ENCODE measurements at regions not wholly inside any gene's neighbourhood (a gene's known extent, or its start where the extent isn't known, plus 50 kb on each side); places are given as distances from the start of the nearest gene placed in this dataset.

- Histone ChIP-seq H3K9me3 (no peaks in the 10 kb centered on the region), H3K4me3 (ENCODE audit: low read depth, low read length) (no peak overlapping the region), H3K36me3 (no peaks in the 10 kb centered on the region), H3K27me3 (no peaks in the 10 kb centered on the region), H3K4me1 (no peaks in the 10 kb centered on the region)
- no peak for DNase-seq
- TF ChIP-seq CTCF (IDR thresholded peaks at IDR 0.05; ENCODE audit: low read depth, low read length) = no peak
Observed at GRCh38 chr4:140211693-140212092, 57.7 kb upstream of the MAML3 start.

GRCh38 chr4:140211161-140211560 is 57.2 kb upstream of the MAML3 start:
- Histone ChIP-seq H3K9me3 (no peaks in the 10 kb centered on the region), H3K4me1 (no peaks in the 10 kb centered on the region), H3K4me3 (ENCODE audit: low read depth, low read length) (no peak overlapping the region), H3K36me3 (no peaks in the 10 kb centered on the region), H3K27me3 (no peaks in the 10 kb centered on the region)
- TF ChIP-seq CTCF (IDR thresholded peaks at IDR 0.05; ENCODE audit: low read depth, low read length) = no peak
- no peak for DNase-seq

GRCh38 chr4:140208921-140209320 is 54.9 kb upstream of the MAML3 start:
- DNase-seq = no peak
- no peaks in the 10 kb centered on the region for H3K36me3 ChIP-seq
- no peaks in the 10 kb centered on the region for H3K27me3 ChIP-seq
- H3K4me3 ChIP-seq (ENCODE audit: low read depth, low read length) = no peak overlapping the region
- no peak for TF ChIP-seq CTCF (IDR thresholded peaks at IDR 0.05; ENCODE audit: low read depth, low read length)
- H3K4me1 ChIP-seq = no peaks in the 10 kb centered on the region
- H3K9me3 ChIP-seq = no peaks in the 10 kb centered on the region

Data from BE2C (cell line).